DMS79 treated with DMSO at 0.1 percent for 48 hours (cell line): ENCODE measurements at regions not wholly inside any gene's neighbourhood (a gene's known extent, or its start where the extent isn't known, plus 50 kb on each side); places are given as distances from the start of the nearest gene placed in this dataset.
"Not testable (repeated sequence)": the region's sequence is repeated elsewhere in the genome, so short reads cannot be mapped to it uniquely, and the experiment has no call there.

Experiments
- DNase-seq: peaks from one replicate; lab custom pipeline; 2025; lab: John Stamatoyannopoulos, UW

DNA sequence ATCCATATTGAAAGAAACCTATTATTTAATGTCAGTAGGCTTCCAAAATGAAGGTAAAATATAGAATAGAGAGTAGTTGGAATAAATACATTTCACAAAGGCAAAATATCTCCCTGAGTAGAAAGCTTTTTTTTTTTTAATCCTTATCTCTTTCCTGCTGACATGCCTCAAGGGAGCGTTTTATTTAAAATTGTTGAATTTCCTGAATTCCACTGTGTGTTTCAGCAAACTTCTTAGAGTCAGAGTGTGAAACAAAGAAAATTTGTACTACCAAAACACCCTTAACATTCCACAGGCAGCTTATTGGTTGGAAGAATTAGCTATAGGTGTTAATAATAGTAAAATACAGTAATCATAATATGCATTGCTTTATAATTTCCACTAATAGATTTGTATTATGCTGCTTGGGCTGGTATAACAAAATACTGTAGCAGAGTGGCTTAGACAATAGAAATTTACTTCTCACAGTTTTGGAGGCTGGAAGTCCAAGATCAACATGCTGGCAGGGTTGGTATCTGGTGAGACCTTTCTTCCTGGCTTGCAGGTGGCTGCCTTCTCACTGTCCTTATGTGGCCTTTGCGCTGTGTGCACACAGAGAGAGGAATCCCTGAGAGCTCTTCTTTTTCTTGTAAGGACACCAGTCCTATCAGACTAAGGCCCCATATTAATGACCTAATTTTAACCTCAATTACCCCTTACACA, 468.4 kb upstream of the C1orf87 start:
- DNase-seq = no peak

DNA sequence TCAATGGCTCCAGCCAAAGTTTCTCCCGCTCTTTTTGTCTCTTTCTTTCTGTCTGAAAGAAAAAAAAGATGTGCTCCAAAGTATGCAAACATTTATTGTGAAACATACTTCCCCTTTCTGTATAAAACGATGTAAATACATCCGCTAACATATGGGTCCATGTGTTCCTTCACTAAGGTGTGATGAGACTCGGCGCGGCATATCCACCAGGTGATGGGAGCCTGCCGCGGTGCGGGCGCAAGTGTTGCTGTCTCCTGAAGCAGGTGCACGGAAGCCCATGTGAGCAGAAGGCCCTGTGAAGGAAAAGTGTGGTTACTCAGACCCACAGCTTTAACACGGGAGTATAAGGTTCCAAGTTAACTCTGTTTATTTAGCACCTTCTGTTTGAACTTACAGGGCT, 466.6 kb upstream of the C1orf87 start:
- no peak for DNase-seq

DNA sequence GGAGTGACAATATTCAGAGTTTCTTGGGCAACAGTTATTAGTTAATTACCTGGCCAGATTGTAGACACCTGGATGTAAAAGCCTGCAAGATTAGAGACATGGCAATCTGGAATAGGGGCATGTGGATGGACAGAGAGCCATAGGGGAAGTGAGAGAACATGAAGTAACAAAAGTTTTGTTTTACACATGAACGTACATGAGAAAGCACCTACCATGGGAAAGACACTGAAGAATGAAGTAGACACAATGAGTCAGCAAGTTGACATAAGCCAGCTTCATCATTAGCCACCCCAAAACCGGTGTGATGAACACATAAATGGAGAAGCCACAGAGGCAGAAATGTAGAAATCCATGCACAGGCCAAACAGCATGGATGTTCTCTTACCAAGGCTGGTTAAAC, 462.1 kb upstream of the C1orf87 start:
- no peak for DNase-seq

DNA sequence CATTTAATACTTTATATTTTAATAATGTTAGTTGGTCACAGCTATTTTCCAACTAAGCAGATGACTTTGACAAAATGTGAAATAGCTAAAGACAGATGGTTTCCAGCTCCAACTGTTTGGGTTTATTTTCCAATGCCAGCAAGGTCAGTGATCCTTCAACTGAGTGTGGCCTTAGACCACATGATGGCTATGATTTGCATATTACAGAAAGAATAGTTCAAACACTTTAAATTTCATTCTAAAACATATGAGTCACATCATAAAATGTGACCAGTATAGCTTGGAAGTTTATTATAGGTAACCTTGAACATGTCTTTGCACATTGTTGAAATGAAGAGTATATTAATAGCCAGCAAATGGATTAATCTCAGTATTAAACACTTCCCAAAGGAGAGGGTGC, 454.0 kb upstream of the C1orf87 start:
- no peak for DNase-seq

DNA sequence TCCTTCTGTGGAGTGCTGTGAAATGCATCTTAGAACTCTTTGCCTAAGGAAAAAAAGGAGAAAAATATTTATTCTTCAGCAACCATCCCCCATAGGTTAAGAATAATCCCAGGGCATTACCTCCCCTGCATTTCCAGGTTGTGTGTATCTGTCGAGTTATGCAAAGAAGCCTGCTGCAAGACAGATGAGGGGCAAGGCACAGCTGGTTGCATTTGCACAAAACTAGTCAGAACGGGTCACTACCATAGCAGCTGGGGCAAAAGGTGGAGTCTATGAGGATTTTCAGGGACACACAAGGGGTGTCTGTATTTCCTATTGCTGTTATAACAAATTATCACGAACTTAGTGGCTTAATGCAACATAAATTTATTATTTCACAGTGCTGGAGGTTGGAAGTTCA, 443.4 kb upstream of the C1orf87 start:
- DNase-seq = no peak

DNA sequence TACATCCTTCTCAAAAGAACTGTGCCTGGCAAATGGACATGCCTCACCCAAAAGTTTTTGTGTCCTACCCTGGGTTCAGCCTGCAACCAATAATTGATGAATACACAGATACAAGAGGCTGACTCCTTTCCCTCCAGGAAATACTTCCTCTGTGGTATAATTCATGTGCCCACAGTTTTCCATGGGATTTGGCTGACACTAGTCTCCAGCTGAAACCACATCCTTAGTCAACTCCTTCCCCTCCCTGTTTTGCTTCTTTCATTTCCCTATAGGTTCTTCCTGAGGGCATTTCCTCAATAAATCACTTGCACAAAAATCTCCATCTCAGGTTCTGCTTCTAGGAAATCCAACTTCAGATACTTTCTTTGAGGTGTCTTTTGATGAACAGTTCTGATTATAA, 436.6 kb upstream of the C1orf87 start:
- no peak for DNase-seq

DNA sequence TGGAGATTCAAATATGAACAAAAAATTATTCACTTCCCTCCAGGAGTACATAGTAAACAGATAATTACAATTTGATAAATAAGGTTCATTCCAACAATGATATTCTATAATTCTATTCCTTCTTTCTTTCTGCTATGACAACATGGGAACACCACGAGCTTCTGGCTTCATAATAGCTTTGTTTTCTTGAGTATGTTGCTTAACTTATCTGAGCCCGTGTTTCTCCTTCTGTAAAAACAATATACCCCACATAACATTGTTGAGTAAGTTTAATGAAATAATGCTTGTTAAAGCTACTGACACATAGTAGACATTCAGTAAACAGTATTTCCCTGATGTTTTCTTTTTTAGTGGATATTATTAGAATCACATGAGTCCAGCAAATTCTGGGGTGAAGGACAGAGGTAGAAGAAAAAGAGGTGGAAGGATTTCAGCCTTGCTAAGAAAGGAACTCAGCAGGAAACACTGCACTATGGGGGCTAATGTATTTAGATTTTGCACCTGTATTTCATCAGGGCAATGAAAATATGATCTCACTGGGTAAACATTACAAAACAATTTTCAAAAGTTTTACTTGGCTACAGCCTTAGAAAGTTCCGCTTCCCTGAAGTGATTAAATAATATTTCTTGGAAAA, 430.8 kb upstream of the C1orf87 start:
- DNase-seq = no peak

DNA sequence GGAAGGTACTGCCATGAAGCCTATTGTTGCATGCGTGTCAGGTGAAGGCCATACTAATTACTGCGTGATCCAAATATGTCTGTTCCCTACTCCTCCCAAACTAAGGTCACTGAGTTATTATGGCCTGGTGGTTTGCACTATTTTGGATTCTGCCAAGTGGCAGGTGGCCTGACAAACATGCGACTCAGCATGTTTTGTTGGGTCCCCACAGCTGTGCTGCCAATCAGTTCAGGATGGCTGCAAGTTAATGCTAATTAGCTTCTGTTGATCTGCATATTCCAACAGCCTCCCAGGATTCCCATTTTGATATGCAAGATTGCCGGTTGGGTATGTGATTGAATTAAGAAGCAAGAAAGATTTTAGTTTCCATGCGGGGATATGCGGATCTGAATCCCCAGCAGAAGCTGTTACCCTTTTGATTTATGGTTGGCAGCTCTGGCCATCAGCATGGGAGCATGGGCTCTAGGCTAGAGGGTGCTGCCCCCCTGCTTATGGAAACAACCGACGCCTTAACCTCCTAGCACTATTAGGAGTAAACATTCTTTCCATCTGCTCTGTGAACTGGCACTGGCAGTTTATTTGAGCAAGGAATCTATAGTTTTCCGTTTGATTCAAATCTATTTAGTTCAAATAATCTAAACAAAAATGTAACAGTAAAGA, 429.8 kb upstream of the C1orf87 start:
- no peak for DNase-seq

DNA sequence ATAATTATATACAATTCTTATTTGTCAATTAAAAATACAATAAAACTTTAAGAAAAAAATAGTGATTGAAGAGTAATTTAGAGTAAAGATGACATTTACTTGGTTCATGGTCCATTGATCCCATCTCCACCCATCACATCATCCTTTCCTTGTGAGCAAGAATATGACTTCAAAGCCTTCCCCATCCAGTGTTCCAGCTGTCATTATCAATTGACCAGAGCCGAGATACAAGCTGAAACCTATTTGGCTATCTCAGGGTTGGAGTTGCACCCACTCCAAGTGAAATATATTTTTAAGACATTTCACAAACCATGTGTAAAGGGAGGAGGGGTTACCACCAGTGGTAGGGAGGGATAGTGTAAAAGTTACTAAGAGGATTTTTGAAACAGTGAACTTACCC, 428.9 kb upstream of the C1orf87 start:
- no peak for DNase-seq

DNA sequence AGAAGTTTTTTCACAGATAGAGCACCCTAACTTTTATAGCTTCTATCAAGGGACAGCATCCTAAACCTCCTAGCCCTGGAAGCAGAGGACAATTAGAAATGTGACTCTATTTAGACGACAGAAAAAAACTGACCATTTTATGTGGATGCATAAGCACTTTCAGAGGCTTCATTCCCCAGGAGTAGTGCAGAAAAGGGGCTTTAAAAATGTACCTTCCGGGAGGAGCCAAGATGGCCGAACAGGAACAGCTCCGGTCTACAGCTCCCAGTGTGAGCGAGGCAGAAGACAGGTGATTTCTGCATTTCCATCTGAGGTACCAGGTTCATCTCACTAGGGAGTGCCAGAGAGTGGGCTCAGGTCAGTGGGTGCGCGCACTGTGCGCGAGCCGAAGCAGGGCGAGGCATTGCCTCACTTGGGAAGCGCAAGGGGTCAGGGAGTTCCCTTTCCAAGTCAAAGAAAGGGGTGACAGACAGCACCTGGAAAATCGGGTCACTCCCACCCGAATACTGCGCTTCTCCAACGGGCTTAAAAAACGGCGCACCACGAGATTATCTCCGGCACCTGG, 416.4 kb upstream of the C1orf87 start:
- not testable (repeated sequence) for DNase-seq

DNA sequence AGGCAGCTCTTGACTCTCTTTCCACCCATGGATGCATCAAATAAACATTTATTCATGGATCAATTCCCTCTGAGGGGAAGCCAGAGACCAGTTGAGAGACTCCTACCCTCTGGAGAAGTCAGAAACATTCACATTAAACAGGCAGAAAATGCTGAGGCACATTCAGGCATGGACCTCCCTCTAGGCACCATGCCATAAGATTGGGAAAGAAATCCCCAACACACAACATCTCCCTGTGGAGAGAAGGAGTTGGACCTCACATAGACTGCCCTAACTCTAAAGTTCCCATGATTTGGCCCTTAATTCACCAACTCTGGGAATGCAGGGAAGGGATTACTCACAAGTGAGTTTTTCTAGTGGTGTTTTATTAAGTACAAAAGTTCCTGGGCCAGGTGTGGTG, 415.3 kb upstream of the C1orf87 start:
- DNase-seq = no peak

DNA sequence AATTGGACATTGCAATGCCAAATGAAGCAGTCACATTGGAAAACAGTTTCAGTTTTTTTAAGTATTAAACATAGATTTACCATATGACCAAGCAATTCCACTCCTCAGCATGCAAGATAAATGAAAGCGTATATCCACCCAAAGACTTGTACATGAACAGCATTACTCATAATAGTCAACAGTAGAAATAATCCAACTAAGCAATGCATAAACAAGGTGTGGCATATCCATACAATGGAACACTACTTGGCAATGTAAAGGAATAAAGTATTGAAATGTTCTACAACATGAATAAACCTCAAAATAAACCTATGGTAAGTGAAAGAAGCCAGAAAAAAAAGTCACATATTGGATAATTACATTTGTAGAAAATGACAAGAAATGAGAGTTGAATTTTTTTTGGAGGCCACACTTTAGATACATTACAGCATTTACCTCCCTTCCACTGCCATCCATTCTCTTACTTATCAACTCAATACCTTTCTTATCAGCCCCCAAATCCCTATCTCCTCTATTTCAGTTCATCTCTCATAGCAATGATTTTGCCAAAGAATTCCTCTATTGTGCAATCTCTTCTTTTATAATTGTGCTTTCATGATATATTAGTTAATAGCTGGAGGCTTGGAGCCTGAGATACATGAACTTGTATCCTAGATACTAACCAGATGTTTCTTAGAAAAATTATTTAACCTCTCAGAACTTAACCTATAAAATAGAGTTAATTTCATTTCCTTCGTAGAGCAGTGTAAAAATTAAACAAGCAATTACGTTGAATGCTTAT, 414.2 kb upstream of the C1orf87 start:
- no peak for DNase-seq

DNA sequence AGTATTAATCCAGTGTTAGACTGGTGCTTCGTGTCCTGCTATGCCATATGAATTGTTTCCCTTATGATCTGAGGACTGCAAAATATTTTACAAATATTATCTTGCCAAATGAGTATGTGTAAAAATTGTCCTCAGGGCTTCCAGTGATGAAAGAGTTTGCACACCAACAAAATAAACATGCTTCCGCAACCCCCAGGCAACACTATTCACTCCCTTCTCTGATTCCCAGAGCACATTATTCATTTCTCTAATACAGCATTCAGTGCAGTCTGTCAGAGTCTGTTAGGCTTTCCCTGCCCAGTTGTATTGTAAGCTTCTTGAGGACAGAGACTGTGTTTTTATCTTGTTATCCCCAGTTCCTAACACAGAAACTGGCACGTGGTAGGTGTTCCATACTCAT, 409.9 kb upstream of the C1orf87 start:
- no peak for DNase-seq

DNA sequence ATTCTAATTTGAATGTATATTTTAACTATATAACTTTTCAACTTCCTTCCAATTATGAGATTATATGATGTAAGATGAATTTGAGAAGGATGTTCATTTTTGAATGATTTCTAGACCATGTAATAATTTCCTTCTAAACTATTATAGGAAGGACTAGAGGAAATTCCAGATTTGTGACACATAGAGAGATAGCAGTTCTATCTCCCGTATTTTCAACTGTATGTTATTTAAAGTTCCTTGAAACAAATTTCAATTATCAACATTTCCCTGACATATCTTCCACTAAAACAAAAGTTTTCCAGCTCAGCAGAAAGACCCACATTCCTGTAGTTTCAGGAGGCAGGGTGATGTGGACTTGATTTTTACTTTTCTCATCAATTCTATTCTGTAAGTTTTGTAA, 396.7 kb upstream of the C1orf87 start:
- DNase-seq = no peak

DNA sequence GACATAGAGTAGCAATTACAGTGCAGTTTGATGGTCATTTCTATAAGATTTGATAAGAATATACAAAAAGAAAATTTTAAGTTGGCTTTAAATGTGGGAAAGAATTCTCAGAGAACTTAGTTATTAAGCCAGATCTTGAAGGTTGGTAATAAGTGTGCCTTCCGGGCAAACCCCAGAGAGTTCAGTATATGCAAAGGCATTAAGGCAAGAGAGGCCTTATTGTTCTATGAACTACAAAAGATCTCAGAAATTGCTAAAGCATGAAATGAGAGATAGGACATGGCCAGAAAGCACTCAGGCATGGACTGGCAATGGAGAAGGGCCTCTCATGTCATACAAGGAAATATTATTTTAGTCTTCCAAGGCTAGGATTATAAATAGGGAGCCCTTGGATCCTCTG, 390.2 kb upstream of the C1orf87 start:
- DNase-seq = no peak

DNA sequence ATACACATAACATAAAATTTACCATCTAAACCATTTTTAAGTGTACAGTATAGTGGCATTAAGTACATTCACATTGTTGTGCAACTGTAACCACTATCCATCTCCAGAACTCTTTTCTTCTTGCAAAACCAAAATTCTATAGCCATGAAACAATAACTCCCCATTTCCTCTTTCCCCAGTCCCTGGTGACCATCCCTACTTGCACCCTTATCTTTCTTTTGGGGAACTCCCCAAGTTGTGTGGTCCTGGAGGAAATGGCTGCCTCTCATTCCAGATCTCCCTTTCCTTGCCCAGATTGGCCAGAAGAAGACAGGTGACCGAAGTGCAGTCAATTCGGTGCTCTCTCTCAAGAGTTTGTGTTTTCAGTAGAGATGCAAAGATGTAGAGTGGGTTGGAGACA, 389.6 kb upstream of the C1orf87 start:
- no peak for DNase-seq

DNA sequence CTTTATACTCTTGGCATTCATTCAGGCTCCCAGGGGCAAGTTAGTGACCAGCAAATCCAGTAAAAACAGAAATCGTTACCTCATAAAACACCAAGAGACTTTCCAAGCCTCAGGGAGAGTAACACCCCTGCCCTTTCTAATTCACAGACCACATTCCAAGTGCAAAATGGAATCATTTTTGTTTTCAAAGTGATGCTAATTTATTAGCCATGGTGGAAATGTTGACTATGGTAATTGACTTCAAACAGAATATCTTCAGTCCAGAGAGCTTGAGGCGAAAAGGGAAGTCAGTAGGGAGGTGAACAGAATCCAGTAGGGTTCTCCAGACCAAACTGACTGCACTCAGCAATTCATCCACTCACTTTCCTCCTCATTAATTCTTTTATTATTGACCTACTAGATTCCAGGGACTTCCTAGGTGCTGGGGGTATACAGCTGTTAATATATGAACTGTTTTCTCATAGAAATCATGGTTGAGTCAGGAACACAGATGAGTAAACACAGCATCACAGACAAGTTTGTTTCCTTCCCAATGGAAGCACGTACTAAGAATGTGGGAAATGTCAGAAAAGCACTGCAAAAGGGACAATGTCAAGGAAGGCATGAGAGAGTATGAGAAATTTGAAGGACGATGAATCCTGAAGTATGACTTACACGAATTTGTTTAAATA, 388.5 kb upstream of the C1orf87 start:
- DNase-seq = no peak

DNA sequence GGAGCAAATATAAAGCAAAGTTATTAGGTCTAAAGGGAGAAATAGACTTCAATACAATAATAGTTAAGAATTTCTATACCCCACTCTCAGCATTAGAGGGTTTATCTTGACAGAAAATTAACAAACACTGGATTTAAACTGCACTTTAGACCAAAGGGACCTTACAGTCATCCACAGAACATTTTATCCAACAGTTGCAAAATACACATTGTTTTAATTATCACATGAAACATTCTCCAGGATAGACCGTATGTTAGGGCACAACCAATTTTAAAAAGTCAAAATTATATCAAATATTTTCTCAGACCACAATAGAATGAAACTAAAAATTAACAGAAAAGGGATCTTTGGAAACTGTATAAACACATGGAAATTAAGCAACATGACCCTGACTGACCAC, 384.5 kb upstream of the C1orf87 start:
- DNase-seq = no peak

DNA sequence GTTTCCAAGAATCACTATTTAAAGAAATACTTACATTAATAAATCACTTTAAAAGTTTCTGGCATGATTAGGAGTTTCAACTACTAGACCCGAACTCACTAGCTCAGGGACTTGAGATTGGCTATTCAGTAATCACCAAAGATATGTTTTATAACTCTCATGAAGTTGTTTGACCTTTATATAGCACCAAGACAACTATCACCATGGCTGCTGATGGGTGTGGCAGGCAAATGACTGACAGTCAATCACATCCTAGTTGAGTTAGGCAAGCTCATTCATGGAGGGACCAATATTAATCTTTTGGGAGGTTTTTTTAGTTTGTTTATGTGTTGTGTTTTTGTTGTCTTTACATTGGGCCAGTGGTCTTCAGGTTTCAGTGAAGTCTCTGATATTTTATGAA, 376.3 kb upstream of the C1orf87 start:
- no peak for DNase-seq

DNA sequence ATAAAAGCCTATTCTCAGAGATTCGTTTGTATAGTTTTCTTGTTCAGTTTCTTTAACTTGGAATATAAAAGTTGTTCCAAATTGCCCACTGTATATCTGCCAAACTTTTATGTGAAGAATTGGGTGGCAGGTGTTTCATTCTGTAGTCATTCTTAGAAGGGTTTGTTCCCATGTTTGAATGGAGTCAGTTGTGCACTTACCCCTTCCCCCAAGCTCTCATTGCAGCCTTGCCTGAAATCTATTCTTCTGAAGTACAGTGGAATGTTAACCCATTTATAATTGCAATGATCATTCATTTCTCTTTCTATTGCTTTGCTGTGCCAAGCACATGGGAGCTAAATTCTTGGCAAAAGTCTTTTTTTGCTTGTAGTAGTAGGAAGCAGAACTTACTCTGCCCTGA, 375.3 kb upstream of the C1orf87 start:
- DNase-seq = no peak

DNA sequence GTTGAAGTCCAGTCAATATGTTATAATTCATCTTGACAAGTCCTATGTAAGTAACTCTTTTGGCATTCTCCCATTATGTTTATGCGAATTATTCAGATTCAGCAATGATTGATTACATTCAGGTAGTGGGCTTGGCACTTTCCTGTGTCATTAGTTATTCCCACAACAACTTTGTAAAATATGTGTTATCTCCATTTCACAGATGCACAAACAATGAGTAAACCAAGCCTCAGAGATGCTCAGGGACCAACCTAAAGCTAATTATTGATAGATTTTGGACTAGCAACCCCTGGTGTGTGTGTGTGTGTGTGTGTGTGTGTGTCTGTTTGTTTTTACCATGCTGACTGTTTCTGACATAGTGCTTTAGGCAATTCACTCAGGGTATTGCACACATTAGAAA, 371.1 kb upstream of the C1orf87 start:
- no peak for DNase-seq

DNA sequence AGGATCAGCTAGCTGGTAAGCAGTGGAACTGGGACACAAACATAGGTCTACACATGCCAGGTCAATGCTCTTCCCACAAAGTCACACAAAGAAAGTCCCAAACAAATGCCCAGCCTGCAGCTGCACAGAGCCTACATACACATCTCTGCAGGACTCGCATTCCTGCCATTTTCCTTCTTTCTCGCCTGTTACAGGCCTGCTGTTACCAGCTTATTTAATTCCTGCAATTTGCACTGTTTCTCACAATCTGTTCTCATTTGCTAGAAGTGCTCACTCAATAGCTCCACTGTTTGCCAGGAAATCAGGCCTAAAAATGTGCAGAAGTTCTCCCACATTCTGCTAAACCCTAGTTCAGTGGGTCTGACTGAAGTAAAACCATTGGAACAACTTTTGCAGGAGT, 362.6 kb upstream of the C1orf87 start:
- DNase-seq = no peak
